ENCODE measurements at regions not wholly inside any gene's neighbourhood (a gene's known extent, or its start where the extent isn't known, plus 50 kb on each side); places are given as distances from the start of the nearest gene placed in this dataset.

DNA sequence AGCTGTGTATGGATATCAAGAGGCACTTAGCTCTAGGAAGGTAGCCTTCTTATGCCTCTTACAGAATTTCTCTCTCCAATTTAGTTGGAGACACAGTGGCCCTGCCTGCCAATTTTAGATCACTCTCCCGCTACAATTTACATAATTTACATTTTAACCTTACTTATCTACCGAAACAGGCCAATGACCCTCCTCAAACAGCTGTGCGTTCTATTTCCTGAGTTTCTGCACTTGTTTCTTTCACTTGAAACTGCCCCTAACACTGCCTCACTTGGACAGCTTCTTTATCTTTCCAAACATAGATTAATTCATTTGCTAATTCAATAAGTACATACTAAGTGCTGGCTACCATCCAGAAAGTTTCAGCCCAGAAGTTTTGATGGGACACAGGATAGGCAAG is 52.9 kb upstream of the HDDC2 start:
- H3K4me3 Mint-ChIP-seq (ENCODE audit: low read depth, unreplicated experiment) = no peak overlapping the region
- H3K4me1 Mint-ChIP-seq (ENCODE audit: low read depth, unreplicated experiment) = no peaks in the 10 kb centered on the region
- no peaks in the 10 kb centered on the region for H3K36me3 Mint-ChIP-seq (ENCODE audit: insufficient read depth, unreplicated experiment)
- no peak for DNase-seq
- no peak overlapping the region for H3K27ac Mint-ChIP-seq (ENCODE audit: unreplicated experiment)
- CTCF ChIA-PET = no interaction called here
- no peaks in the 10 kb centered on the region for H3K9me3 Mint-ChIP-seq (ENCODE audit: low read depth, unreplicated experiment)
- TF ChIP-seq CTCF (IDR thresholded peaks at IDR 0.05; ENCODE audit: unreplicated experiment) = no peak
- no TSS peak for BruUV-seq (replicated peaks)
- H3K27me3 Mint-ChIP-seq (ENCODE audit: unreplicated experiment) = peaks cover 10% of the 10 kb centered on the region
- intact Hi-C loops (cut with micrococcal nuclease; ENCODE audit: unreplicated experiment) = loop anchor here (5.0 kb wide), 1 partner anchor 652 kb away; no protein-coding TSS in a partner anchor

DNA sequence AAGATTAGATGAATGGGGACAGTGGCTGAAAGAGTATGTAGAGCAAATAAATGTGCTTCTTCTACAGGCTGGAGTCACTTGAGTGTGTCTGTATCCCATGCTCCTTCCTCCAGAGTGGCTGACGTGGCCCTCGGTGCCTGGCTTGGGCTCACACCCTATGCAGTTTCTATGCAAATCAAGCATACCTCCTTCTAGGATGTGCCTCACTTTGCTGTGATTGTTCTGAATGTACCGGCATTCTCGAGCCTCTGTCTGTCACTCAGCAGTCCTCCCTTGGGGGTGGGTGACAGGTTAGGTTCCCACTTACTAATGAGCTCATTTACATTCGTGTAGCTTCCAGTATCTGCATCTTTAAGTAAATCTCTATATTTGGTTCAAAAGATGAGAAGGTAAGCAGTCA is 55.1 kb upstream of the HDDC2 start:
- no TSS peak for BruUV-seq (replicated peaks)
- TF ChIP-seq CTCF (IDR thresholded peaks at IDR 0.05; ENCODE audit: unreplicated experiment) = no peak
- peaks cover 12% of the 10 kb centered on the region for H3K27me3 Mint-ChIP-seq (ENCODE audit: unreplicated experiment)
- intact Hi-C loops (cut with micrococcal nuclease; ENCODE audit: unreplicated experiment) = loop anchor here (5.0 kb wide), 1 partner anchor 655 kb away; no protein-coding TSS in a partner anchor
- no peak overlapping the region for H3K4me3 Mint-ChIP-seq (ENCODE audit: low read depth, unreplicated experiment)
- CTCF ChIA-PET = no interaction called here
- DNase-seq = no peak
- H3K9me3 Mint-ChIP-seq (ENCODE audit: low read depth, unreplicated experiment) = no peaks in the 10 kb centered on the region
- no peak overlapping the region for H3K27ac Mint-ChIP-seq (ENCODE audit: unreplicated experiment)
- H3K36me3 Mint-ChIP-seq (ENCODE audit: insufficient read depth, unreplicated experiment) = no peaks in the 10 kb centered on the region
- no peaks in the 10 kb centered on the region for H3K4me1 Mint-ChIP-seq (ENCODE audit: low read depth, unreplicated experiment)

DNA sequence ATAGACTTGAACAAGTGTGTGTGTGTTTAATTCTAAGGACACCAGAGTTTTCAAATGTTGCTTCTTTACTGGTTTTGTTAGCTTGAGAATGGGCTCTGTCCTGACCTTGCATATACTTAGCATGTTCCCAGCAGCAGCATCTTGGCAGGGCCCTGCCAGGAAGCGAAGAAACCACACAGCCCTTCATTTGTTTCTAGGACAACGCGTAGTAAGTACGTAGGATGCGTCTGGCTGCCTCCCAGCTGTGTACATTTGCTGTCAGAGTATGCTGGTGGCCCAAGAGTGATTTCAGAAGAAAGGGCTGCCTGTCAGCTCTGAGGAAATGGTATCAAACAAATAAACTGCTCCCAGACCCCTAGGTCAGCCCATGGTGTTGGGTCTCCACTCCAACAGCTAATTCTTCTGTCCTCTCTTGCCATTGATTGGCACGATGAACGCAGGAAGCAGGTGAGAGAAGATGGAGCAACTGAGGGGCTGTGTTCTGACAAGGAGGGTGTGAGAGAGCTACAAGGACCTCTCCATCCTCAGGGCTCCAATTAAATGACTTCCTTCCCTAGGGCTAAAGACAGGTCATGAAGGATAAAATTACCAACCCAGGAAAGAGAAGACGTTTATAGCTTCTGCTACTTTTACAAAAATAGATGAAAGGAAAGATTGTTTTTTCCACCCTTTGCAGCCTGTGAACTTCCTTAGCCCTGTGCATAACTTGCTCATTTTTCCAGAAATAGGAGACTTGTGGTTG is 55.9 kb upstream of the HDDC2 start:
- peaks cover 5% of the 10 kb centered on the region for H3K4me1 Mint-ChIP-seq (ENCODE audit: low read depth, unreplicated experiment)
- BruUV-seq (replicated peaks) = no TSS peak
- H3K4me3 Mint-ChIP-seq (ENCODE audit: low read depth, unreplicated experiment) = no peak overlapping the region
- H3K27ac Mint-ChIP-seq (ENCODE audit: unreplicated experiment) = no peak overlapping the region
- intact Hi-C loops (cut with micrococcal nuclease; ENCODE audit: unreplicated experiment) = loop anchor here (5.0 kb wide), 1 partner anchor 655 kb away; no protein-coding TSS in a partner anchor
- peaks cover 20% of the 10 kb centered on the region for H3K27me3 Mint-ChIP-seq (ENCODE audit: unreplicated experiment)
- no peaks in the 10 kb centered on the region for H3K36me3 Mint-ChIP-seq (ENCODE audit: insufficient read depth, unreplicated experiment)
- DNase-seq = no peak
- CTCF ChIA-PET = interaction anchor here (0.6 kb wide), 1 partner anchor 504 kb away, joined by 5 read pairs; no protein-coding TSS in a partner anchor
- H3K9me3 Mint-ChIP-seq (ENCODE audit: low read depth, unreplicated experiment) = no peaks in the 10 kb centered on the region
- no peak for TF ChIP-seq CTCF (IDR thresholded peaks at IDR 0.05; ENCODE audit: unreplicated experiment)

DNA sequence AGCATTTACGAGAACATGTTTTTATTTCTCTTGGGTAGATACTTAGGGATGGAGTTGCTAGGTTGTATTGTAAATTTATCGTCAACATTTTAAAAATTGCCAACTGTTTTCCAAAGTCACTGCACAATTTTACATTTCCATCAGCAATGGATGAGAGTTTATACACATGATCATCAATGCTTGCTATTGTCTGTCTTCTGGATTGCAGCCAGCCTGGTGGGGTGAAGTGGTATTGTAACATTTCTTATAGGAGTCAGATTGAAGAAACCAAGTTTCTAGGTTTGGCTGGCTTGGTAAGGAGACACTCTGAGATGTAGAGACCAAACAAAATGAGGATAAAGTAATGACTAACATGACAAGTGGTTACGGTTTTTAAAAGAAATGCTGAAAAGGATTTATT is 57.1 kb upstream of the HDDC2 start:
- CTCF ChIA-PET = no interaction called here
- BruUV-seq (replicated peaks) = no TSS peak
- no peak for DNase-seq
- no peak for TF ChIP-seq CTCF (IDR thresholded peaks at IDR 0.05; ENCODE audit: unreplicated experiment)
- Mint-ChIP-seq H3K9me3 (ENCODE audit: low read depth, unreplicated experiment) (no peaks in the 10 kb centered on the region), H3K27ac (ENCODE audit: unreplicated experiment) (no peak overlapping the region), H3K4me3 (ENCODE audit: low read depth, unreplicated experiment) (no peak overlapping the region), H3K36me3 (ENCODE audit: insufficient read depth, unreplicated experiment) (no peaks in the 10 kb centered on the region), H3K4me1 (ENCODE audit: low read depth, unreplicated experiment) (peaks cover 8% of the 10 kb centered on the region), H3K27me3 (ENCODE audit: unreplicated experiment) (peaks cover 26% of the 10 kb centered on the region)
- intact Hi-C loops (cut with micrococcal nuclease; ENCODE audit: unreplicated experiment) = loop anchor here (5.0 kb wide), 1 partner anchor 657 kb away; no protein-coding TSS in a partner anchor

Data from Calu3 (cell line).